GM12878 (cell line): ENCODE measurements at regions not wholly inside any gene's neighbourhood (a gene's known extent, or its start where the extent isn't known, plus 50 kb on each side); places are given as distances from the start of the nearest gene placed in this dataset.

Source experiments
- ATAC-seq: fragments of 200-7000 bp; cut with Tn5 transposase; 3 replicates; pipeline ENCODE4 v1.9.1; 2020; ENCODE audit warnings: mild to moderate bottlenecking, moderate library complexity
- BruUV-seq: library from RNA; stranded (reverse); fragments of 400-500 nt; replicated peaks from 2 replicates; lab custom pipeline; 2021; lab: Mats Ljungman, UMichigan
- CTCF ChIA-PET: fragments of 300-600 bp; sonication (Branson Sonifier 250); formaldehyde crosslinking; extraction: SDS; loops from one replicate; lab custom pipeline; 2021; ENCODE audit warnings: inconsistent platforms; lab: Yijun Ruan, JAX
- POLR2A ChIA-PET: fragments of 350-600 bp; formaldehyde crosslinking; extraction: SDS; loops from one replicate; lab custom pipeline; 2021; ENCODE audit warnings: inconsistent platforms; lab: Charles Lee
- RAD21 ChIA-PET: fragments of 300-600 bp; sonication (Branson Sonifier 250); formaldehyde crosslinking; loops from one replicate; lab custom pipeline; 2023; ENCODE audit warnings: antibody characterized with exemption; ENCODE audit not compliant: unreplicated experiment; lab: Charles Lee
- SMC1A ChIA-PET: fragments of 300-600 bp; sonication (Branson Sonifier 250); formaldehyde crosslinking; loops from one replicate; lab custom pipeline; 2023; ENCODE audit not compliant: unreplicated experiment, uncharacterized antibody; lab: Charles Lee
- DNase-seq: peaks from one replicate; pipeline ENCODE4 v3.0.0-alpha.2; 2011; ENCODE audit warnings: low read depth, low spot score
- FAIRE-seq: peaks from 3 replicates; lab custom pipeline; 2011; peaks lifted over from hg19 to GRCh38; lab: Jason Lieb, UNC
- H2AFZ ChIP-seq: 2 replicates; pipeline ENCODE4 v1.6.0; 2011; ENCODE audit warnings: low read depth, low read length, control low read depth; ENCODE audit not compliant: control insufficient read depth
- H3K27ac ChIP-seq: 2 replicates; pipeline ENCODE4 v1.5.1; 2011; ENCODE audit warnings: control low read depth; ENCODE audit not compliant: control insufficient read depth, insufficient read depth
- H3K27me3 ChIP-seq, 2 experiments: replicated peaks in 1 of 2; 2 replicates each; pipeline versions ENCODE4 v1.6.0 to v1.6.1; 2011; ENCODE audit warnings: low read length in 1 of 2; ENCODE audit not compliant: control insufficient read depth in 2 of 2, insufficient read depth in 2 of 2
- H3K36me3 ChIP-seq, 2 experiments: 2 replicates each; pipeline ENCODE4 v1.5.1; 2011; ENCODE audit warnings: low read length in 1 of 2; ENCODE audit not compliant: control insufficient read depth in 2 of 2, insufficient read depth in 2 of 2
- H3K4me1 ChIP-seq: 2 replicates; pipeline ENCODE4 v1.6.1; 2011; ENCODE audit warnings: mild to moderate bottlenecking, low read length, moderate library complexity, mixed read lengths; ENCODE audit not compliant: control insufficient read depth, insufficient read depth
- H3K4me2 ChIP-seq: 2 replicates; pipeline ENCODE4 v1.6.0; 2011; ENCODE audit warnings: control low read depth; ENCODE audit not compliant: control insufficient read depth, insufficient read depth
- H3K4me3 ChIP-seq: fragments of 200-600 bp; sonication (generic); 2 replicates; pipeline ENCODE4 v1.5.1; 2016
- H3K79me2 ChIP-seq: 2 replicates; pipeline ENCODE4 v1.6.0; 2011; ENCODE audit warnings: low read length; ENCODE audit not compliant: control insufficient read depth, insufficient read depth
- H3K9ac ChIP-seq: 2 replicates; pipeline ENCODE4 v1.8.0; 2011; ENCODE audit warnings: low read length, control low read depth, mixed read lengths; ENCODE audit not compliant: control insufficient read depth, insufficient read depth
- H3K9me3 ChIP-seq: replicated peaks from 3 replicates; pipeline ENCODE4 v1.5.1; 2011; ENCODE audit warnings: mild to moderate bottlenecking, low read length; ENCODE audit not compliant: control insufficient read depth, insufficient read depth
- H4K20me1 ChIP-seq: 2 replicates; pipeline ENCODE4 v1.6.0; 2011; ENCODE audit not compliant: control insufficient read depth, insufficient read depth
- BACH1 ChIP-seq: fragments of 450-650 bp; IDR thresholded peaks from 2 replicates; pipeline ENCODE4 v1.6.1; 2017; ENCODE audit warnings: mild to moderate bottlenecking, borderline replicate concordance
- BRCA1 ChIP-seq: IDR thresholded peaks from 2 replicates; pipeline ENCODE4 v1.6.1; 2011; ENCODE audit warnings: low read depth, low read length, improper control_type of control experiment
- ETV6 ChIP-seq, 2 experiments: fragments of 450-650 bp in 1 of 2; IDR thresholded peaks in 1 of 2; conservative IDR thresholded peaks in 1 of 2; 2 replicates each; pipeline ENCODE4 v1.6.1; 2014; ENCODE audit warnings: antibody characterized with exemption in 1 of 2, borderline replicate concordance in 1 of 2, low read depth in 1 of 2, mild to moderate bottlenecking in 1 of 2, moderate library complexity in 1 of 2
- FOS ChIP-seq: IDR thresholded peaks from 3 replicates; pipeline ENCODE4 v1.6.1; 2011; ENCODE audit warnings: borderline replicate concordance; ENCODE audit not compliant: insufficient read length; ENCODE audit errors: extremely low read depth
- HDGF ChIP-seq: fragments of 450-650 bp; IDR thresholded peaks from 2 replicates; pipeline ENCODE4 v1.6.1; 2016; ENCODE audit warnings: antibody characterized with exemption
- LARP7 ChIP-seq: fragments of 450-650 bp; IDR thresholded peaks from 2 replicates; pipeline ENCODE4 v1.6.1; 2017; ENCODE audit warnings: mild to moderate bottlenecking
- MEF2A ChIP-seq: IDR thresholded peaks from 2 replicates; pipeline ENCODE4 v1.6.1; 2011; ENCODE audit warnings: low read depth, mild to moderate bottlenecking, low read length, moderate library complexity; ENCODE audit not compliant: insufficient read depth
- MTA3 ChIP-seq: IDR thresholded peaks from 2 replicates; pipeline ENCODE4 v1.6.1; 2012; ENCODE audit warnings: low read length, inconsistent platforms, borderline replicate concordance
- MYB ChIP-seq: fragments of 150-350 bp; IDR thresholded peaks from 2 replicates; pipeline ENCODE4 v1.6.1; 2014; ENCODE audit warnings: mild to moderate bottlenecking, low read depth, low read length, borderline replicate concordance
- NFYA ChIP-seq: IDR thresholded peaks from 2 replicates; pipeline ENCODE4 v1.6.1; 2011; ENCODE audit warnings: low read depth, mild to moderate bottlenecking, low read length, improper control_type of control experiment, borderline replicate concordance
- NFYB ChIP-seq: IDR thresholded peaks from 2 replicates; pipeline ENCODE4 v1.6.1; 2011; ENCODE audit warnings: low read depth, mild to moderate bottlenecking, low read length, improper control_type of control experiment, moderate library complexity; ENCODE audit not compliant: insufficient read depth
- RAD51 ChIP-seq: fragments of 450-650 bp; IDR thresholded peaks from 2 replicates; pipeline ENCODE4 v1.6.1; 2016; ENCODE audit warnings: moderate library complexity, mild to moderate bottlenecking, inconsistent platforms
- RFX5 ChIP-seq: IDR thresholded peaks from 2 replicates; pipeline ENCODE4 v1.6.1; 2011; ENCODE audit warnings: low read depth, low read length, improper control_type of control experiment
- SMAD5 ChIP-seq: IDR thresholded peaks from 2 replicates; pipeline ENCODE4 v1.6.1; 2016; ENCODE audit warnings: antibody characterized with exemption, low read depth
- SP1 ChIP-seq: IDR thresholded peaks from one replicate; pipeline ENCODE4 v1.6.1; 2011; ENCODE audit warnings: low read depth, low read length
- SREBF2 ChIP-seq: IDR thresholded peaks from 2 replicates; pipeline ENCODE4 v1.6.1; 2012; ENCODE audit warnings: mild to moderate bottlenecking, low read length
- SRF ChIP-seq, 2 experiments: IDR thresholded peaks; 2 replicates each; pipeline ENCODE4 v1.6.1; 2011; ENCODE audit warnings: low read depth in 2 of 2, low read length in 2 of 2, mild to moderate bottlenecking in 1 of 2, moderate library complexity in 1 of 2
- STAT3 ChIP-seq: IDR thresholded peaks from 2 replicates; pipeline ENCODE4 v1.6.1; 2011; ENCODE audit warnings: low read depth, low read length, improper control_type of control experiment
- SUZ12 ChIP-seq: fragments of 200-600 bp; sonication (generic); IDR thresholded peaks from one replicate; pipeline ENCODE4 v1.6.1; 2018; ENCODE audit warnings: antibody characterized with exemption, mild to moderate bottlenecking; ENCODE audit not compliant: unreplicated experiment
- TAF1 ChIP-seq: IDR thresholded peaks from 2 replicates; pipeline ENCODE4 v1.6.1; 2011; ENCODE audit warnings: mild to moderate bottlenecking, low read depth, low read length, borderline replicate concordance
- ZNF274 ChIP-seq: IDR thresholded peaks from one replicate; pipeline ENCODE4 v1.8.0; 2011; ENCODE audit not compliant: insufficient read length, insufficient read depth
- WGBS: methylation state at CpG from one replicate; pipeline ENCODE4 v1.1.6; 2016; ENCODE audit warnings: low lambda C conversion rate; ENCODE audit not compliant: insufficient replicate concordance, insufficient coverage; ENCODE audit errors: missing lambda C conversion rate; 5-methylcytosine and 5-hydroxymethylcytosine counted together
- in situ Hi-C: fragments of 300-500 bp; cut with MboI; formaldehyde crosslinking; loops from 9 replicates; pipeline ENCODE4 v1.14.3; 2018; ENCODE audit warnings: mixed read lengths
- intact Hi-C: fragments of 100-400 bp; cut with micrococcal nuclease; formaldehyde crosslinking; loops from one replicate; pipeline ENCODE4 v1.14.2; 2022; ENCODE audit not compliant: unreplicated experiment
- TF ChIP-seq, protein P1 (sequence below): fragments of 450-650 bp; IDR thresholded peaks from 2 replicates; pipeline ENCODE4 v1.6.1; 2017; ENCODE audit warnings: mild to moderate bottlenecking, moderate library complexity

DNA sequence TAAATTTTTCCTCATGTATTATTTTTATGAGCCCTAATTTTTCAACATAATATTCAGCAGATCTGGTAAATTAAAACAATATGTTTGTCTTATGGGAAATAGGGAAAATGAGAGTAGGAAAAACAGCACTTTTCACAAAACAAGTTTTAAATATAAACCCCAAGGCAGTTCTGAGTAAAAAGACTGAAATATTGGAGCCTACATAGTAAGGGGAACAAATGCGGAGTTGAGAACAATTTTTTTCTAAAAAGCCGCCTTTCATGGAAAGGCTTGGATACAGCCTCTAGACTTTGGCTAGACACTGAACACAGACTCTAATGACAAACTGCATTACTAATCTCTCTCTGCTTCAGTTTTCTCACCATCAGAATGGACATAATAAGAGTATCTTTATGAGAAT is 174.1 kb downstream of the NOL4 start (continued):
- no peak for TF ChIP-seq SRF (IDR thresholded peaks at IDR 0.05; ENCODE audit: low read depth in 2 of 2, low read length in 2 of 2)
- TF ChIP-seq BRCA1, result no peak
- no peak for TF ChIP-seq STAT3
- no peak for TF ChIP-seq ZNF274
- no peak for TF ChIP-seq MTA3
- no peak for TF ChIP-seq RFX5
- no peak for TF ChIP-seq HDGF

DNA sequence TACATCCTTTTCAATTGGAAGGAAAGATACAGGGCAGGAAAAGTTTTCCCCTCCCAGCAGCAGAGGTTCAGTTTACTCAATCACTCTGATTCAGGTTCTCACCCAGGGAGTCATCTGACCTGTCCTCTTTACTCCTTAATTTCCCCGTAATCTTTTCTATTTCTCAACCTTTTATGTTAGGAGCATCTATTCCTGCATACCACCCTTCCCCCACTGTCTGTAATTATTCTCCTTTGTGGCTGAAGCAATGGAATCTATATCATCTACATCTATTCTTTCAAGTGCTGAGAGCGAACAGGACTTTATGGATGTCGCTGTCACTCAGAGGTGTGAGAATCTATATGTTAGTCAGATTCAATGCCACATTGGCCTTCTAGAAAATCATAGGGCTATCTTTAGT is 175.2 kb downstream of the NOL4 start:
- Histone ChIP-seq H3K4me3 (no peak overlapping the region), H2AFZ (no peak overlapping the region)
- no peak for FAIRE-seq
- no peak for TF ChIP-seq LARP7
- TF ChIP-seq SMAD5, result no peak
- no peak for TF ChIP-seq SP1
- TF ChIP-seq NFYA, result no peak
- TF ChIP-seq TAF1, result no peak
- no peak for TF ChIP-seq MEF2A
- TF ChIP-seq BACH1, result no peak
- TF ChIP-seq SUZ12, result no peak
- no peak for TF ChIP-seq RAD51
- TF ChIP-seq MYB, result no peak
- TF ChIP-seq ETV6 (conservative IDR thresholded peaks at IDR 0.05 in 1 of 2, IDR thresholded peaks at IDR 0.05 in 1 of 2; ENCODE audit: borderline replicate concordance in 1 of 2, low read depth in 1 of 2), result no peak
- TF ChIP-seq SREBF2, result no peak
- TF ChIP-seq NFYB, result no peak
- no peak for TF ChIP-seq FOS
- no peak for TF ChIP-seq MTA3
- TF ChIP-seq, protein P1, sequence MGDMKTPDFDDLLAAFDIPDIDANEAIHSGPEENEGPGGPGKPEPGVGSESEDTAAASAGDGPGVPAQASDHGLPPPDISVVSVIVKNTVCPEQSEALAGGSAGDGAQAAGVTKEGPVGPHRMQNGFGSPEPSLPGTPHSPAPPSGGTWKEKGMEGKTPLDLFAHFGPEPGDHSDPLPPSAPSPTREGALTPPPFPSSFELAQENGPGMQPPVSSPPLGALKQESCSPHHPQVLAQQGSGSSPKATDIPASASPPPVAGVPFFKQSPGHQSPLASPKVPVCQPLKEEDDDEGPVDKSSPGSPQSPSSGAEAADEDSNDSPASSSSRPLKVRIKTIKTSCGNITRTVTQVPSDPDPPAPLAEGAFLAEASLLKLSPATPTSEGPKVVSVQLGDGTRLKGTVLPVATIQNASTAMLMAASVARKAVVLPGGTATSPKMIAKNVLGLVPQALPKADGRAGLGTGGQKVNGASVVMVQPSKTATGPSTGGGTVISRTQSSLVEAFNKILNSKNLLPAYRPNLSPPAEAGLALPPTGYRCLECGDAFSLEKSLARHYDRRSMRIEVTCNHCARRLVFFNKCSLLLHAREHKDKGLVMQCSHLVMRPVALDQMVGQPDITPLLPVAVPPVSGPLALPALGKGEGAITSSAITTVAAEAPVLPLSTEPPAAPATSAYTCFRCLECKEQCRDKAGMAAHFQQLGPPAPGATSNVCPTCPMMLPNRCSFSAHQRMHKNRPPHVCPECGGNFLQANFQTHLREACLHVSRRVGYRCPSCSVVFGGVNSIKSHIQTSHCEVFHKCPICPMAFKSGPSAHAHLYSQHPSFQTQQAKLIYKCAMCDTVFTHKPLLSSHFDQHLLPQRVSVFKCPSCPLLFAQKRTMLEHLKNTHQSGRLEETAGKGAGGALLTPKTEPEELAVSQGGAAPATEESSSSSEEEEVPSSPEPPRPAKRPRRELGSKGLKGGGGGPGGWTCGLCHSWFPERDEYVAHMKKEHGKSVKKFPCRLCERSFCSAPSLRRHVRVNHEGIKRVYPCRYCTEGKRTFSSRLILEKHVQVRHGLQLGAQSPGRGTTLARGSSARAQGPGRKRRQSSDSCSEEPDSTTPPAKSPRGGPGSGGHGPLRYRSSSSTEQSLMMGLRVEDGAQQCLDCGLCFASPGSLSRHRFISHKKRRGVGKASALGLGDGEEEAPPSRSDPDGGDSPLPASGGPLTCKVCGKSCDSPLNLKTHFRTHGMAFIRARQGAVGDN, result no peak
- TF ChIP-seq, all 136 proteins: peak for 0
- in situ Hi-C loops, result no loop called here
- H3K9me3 ChIP-seq, result no peaks in the 10 kb centered on the region
- POLR2A ChIA-PET, result no interaction called here
- no TSS peak for BruUV-seq
- WGBS, result 16% methylated on average over 3 of the region's 3 CpGs
- SMC1A ChIA-PET, result no interaction called here
- no peak overlapping the region for H3K9ac ChIP-seq
- H3K36me3 ChIP-seq, result no peaks in the 10 kb centered on the region
- H4K20me1 ChIP-seq, result no peaks in the 10 kb centered on the region
- no peak overlapping the region for H3K27ac ChIP-seq
- DNase-seq (no peak), ATAC-seq (no peak)
- H3K27me3 ChIP-seq, result no peaks in the 10 kb centered on the region
- no peak overlapping the region for H3K4me2 ChIP-seq
- H3K79me2 ChIP-seq, result no peaks in the 10 kb centered on the region
- intact Hi-C loops, result loop anchor here (10.0 kb wide), 1 partner anchor 175 kb away; the partner anchor contains the start of gene NOL4
- no peaks in the 10 kb centered on the region for H3K4me1 ChIP-seq
- CTCF ChIA-PET, result no interaction called here
- RAD21 ChIA-PET, result no interaction called here
